Parathyroid adenoma (tissue), 2 donors: ENCODE measurements at regions not wholly inside any gene's neighbourhood (a gene's known extent, or its start where the extent isn't known, plus 50 kb on each side); places are given as distances from the start of the nearest gene placed in this dataset.

Experiments used
- H2AFZ ChIP-seq: fragments of 300-600 bp; sonication (generic); one replicate; pipeline ENCODE4 v1.7.0; 2017; ENCODE audit warnings: antibody characterized with exemption, mild to moderate bottlenecking
- H3K27ac ChIP-seq: fragments of 300-600 bp; sonication (generic); one replicate; pipeline ENCODE4 v1.7.0; 2017
- H3K27me3 ChIP-seq: fragments of 300-600 bp; sonication (generic); one replicate; pipeline ENCODE4 v1.7.0; 2017; ENCODE audit warnings: low read length; ENCODE audit not compliant: control insufficient read depth, insufficient read depth
- H3K36me3 ChIP-seq: fragments of 300-600 bp; sonication (generic); one replicate; pipeline ENCODE4 v1.7.0; 2017; ENCODE audit warnings: low read length; ENCODE audit not compliant: control insufficient read depth, insufficient read depth
- H3K4me1 ChIP-seq: fragments of 300-600 bp; sonication (generic); one replicate; pipeline ENCODE4 v1.7.0; 2017; ENCODE audit warnings: control low read depth
- H3K4me2 ChIP-seq: fragments of 300-600 bp; sonication (generic); one replicate; pipeline ENCODE4 v1.7.0; 2017; ENCODE audit warnings: low read length
- H3K4me3 ChIP-seq: fragments of 300-600 bp; sonication (generic); one replicate; pipeline ENCODE4 v1.7.0; 2017; ENCODE audit warnings: low read depth, low read length
- H3K79me2 ChIP-seq: fragments of 300-600 bp; sonication (generic); one replicate; pipeline ENCODE4 v1.7.0; 2017; ENCODE audit warnings: control low read depth
- H3K9ac ChIP-seq: fragments of 300-600 bp; sonication (generic); one replicate; pipeline ENCODE4 v1.7.0; 2017; ENCODE audit warnings: mild to moderate bottlenecking
- H3K9me3 ChIP-seq: fragments of 300-600 bp; sonication (generic); one replicate; pipeline ENCODE4 v1.7.0; 2017; ENCODE audit warnings: low read length; ENCODE audit not compliant: control insufficient read depth
- CTCF ChIP-seq: fragments of 300-600 bp; sonication (generic); IDR thresholded peaks from one replicate; pipeline ENCODE4 v1.7.0; 2017; ENCODE audit warnings: antibody characterized with exemption, mild to moderate bottlenecking
- donor health status: primary hyperparathyroidism.

GRCh38 chr4:55747793-55748192 lies 71.8 kb upstream of the EXOC1L start:
- TF ChIP-seq CTCF: no peak
- Histone ChIP-seq H2AFZ (no peak overlapping the region), H3K36me3 (no peaks in the 10 kb centered on the region), H3K79me2 (no peaks in the 10 kb centered on the region), H3K4me3 (no peak overlapping the region), H3K4me2 (no peak overlapping the region), H3K4me1 (no peaks in the 10 kb centered on the region), H3K9me3 (no peaks in the 10 kb centered on the region), H3K9ac (no peak overlapping the region), H3K27ac (no peak overlapping the region), H3K27me3 (no peaks in the 10 kb centered on the region)

DNA sequence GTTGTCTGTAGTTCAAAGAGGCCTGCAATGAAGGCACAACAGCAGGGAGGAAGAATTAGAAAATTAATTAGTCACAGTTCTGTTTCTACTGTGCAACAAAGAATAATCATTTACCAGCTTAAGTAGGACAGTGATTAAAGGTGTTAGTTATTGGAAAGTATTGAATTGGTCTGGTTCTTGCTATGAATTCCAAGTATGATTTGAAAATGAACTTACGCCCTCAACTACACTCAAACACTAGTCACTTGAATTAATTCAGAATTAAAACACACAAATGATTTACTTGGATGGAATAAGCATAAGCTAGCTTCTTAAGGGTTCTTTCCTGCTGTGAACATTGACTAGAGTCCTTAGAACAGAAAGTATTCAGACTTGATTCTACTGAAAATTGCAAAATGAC lies 69.9 kb upstream of the EXOC1L start:
- H3K36me3 ChIP-seq: no peaks in the 10 kb centered on the region
- H3K27ac ChIP-seq: no peak overlapping the region
- no peak overlapping the region for H2AFZ ChIP-seq
- no peaks in the 10 kb centered on the region for H3K4me1 ChIP-seq
- H3K4me2 ChIP-seq: no peak overlapping the region
- H3K9me3 ChIP-seq: no peaks in the 10 kb centered on the region
- no peaks in the 10 kb centered on the region for H3K79me2 ChIP-seq
- no peak overlapping the region for H3K4me3 ChIP-seq
- H3K27me3 ChIP-seq: no peaks in the 10 kb centered on the region
- no peak for TF ChIP-seq CTCF
- H3K9ac ChIP-seq: no peak overlapping the region

GRCh38 chr4:55752810-55753209 lies 66.8 kb upstream of the EXOC1L start:
- no peak overlapping the region for H3K9ac ChIP-seq
- H3K4me3 ChIP-seq: no peak overlapping the region
- H3K36me3 ChIP-seq: no peaks in the 10 kb centered on the region
- H3K27ac ChIP-seq: no peak overlapping the region
- no peaks in the 10 kb centered on the region for H3K9me3 ChIP-seq
- no peak overlapping the region for H2AFZ ChIP-seq
- H3K4me2 ChIP-seq: no peak overlapping the region
- no peaks in the 10 kb centered on the region for H3K4me1 ChIP-seq
- TF ChIP-seq CTCF: no peak
- H3K79me2 ChIP-seq: no peaks in the 10 kb centered on the region
- no peaks in the 10 kb centered on the region for H3K27me3 ChIP-seq

GRCh38 chr4:55753856-55754255 lies 65.7 kb upstream of the EXOC1L start:
- no peaks in the 10 kb centered on the region for H3K79me2 ChIP-seq
- H3K27ac ChIP-seq: no peak overlapping the region
- H3K4me3 ChIP-seq: no peak overlapping the region
- H3K9me3 ChIP-seq: no peaks in the 10 kb centered on the region
- no peaks in the 10 kb centered on the region for H3K27me3 ChIP-seq
- no peak for TF ChIP-seq CTCF
- no peak overlapping the region for H3K4me2 ChIP-seq
- no peaks in the 10 kb centered on the region for H3K36me3 ChIP-seq
- H3K4me1 ChIP-seq: peaks cover 2% of the 10 kb centered on the region
- no peak overlapping the region for H3K9ac ChIP-seq
- H2AFZ ChIP-seq: no peak overlapping the region

DNA sequence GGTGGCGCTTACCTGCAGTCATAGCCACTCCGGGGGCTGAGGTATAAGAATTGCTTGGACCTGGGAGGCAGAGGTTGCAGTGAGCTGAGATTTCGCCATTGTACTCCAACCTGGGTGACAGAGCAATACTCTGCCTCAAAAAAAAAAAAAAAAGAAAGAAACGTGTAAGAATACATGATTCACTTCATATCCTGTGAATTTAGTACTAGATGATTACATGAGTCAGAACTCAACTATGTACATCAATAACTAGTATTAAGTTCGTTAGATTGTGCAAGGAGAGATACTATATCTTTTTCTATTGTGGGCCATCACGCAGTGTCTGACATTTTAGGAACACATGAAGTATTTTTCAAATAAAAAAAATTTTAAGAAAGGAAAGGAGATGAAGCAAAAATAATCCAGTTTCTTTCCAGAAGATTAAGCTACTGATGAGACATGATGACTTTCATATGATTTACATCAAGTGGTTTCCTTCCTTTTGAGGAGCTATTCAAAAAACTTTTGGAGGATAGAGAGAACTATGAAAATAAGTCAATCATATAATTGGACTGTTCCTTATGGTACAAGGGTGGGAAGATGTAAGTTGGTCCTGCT lies 64.7 kb upstream of the EXOC1L start:
- H3K27ac ChIP-seq: no peak overlapping the region
- H3K36me3 ChIP-seq: no peaks in the 10 kb centered on the region
- no peak overlapping the region for H3K4me3 ChIP-seq
- no peak overlapping the region for H2AFZ ChIP-seq
- H3K9me3 ChIP-seq: no peaks in the 10 kb centered on the region
- no peaks in the 10 kb centered on the region for H3K79me2 ChIP-seq
- TF ChIP-seq CTCF: no peak
- H3K4me1 ChIP-seq: peaks cover 2% of the 10 kb centered on the region
- H3K4me2 ChIP-seq: no peak overlapping the region
- H3K27me3 ChIP-seq: no peaks in the 10 kb centered on the region
- no peak overlapping the region for H3K9ac ChIP-seq
